GM12878 (cell line): ENCODE measurements at regions not wholly inside any gene's neighbourhood (a gene's known extent, or its start where the extent isn't known, plus 50 kb on each side); places are given as distances from the start of the nearest gene placed in this dataset.

Experiments
- ATAC-seq: fragments of 200-7000 bp; cut with Tn5 transposase; 3 replicates; pipeline ENCODE4 v1.9.1; 2020; ENCODE audit warnings: mild to moderate bottlenecking, moderate library complexity
- BruUV-seq: library from RNA; stranded (reverse); fragments of 400-500 nt; replicated peaks from 2 replicates; lab custom pipeline; 2021; lab: Mats Ljungman, UMichigan
- CTCF ChIA-PET: fragments of 300-600 bp; sonication (Branson Sonifier 250); formaldehyde crosslinking; extraction: SDS; loops from one replicate; lab custom pipeline; 2021; ENCODE audit warnings: inconsistent platforms; lab: Yijun Ruan, JAX
- POLR2A ChIA-PET: fragments of 350-600 bp; formaldehyde crosslinking; extraction: SDS; loops from one replicate; lab custom pipeline; 2021; ENCODE audit warnings: inconsistent platforms; lab: Charles Lee
- RAD21 ChIA-PET: fragments of 300-600 bp; sonication (Branson Sonifier 250); formaldehyde crosslinking; loops from one replicate; lab custom pipeline; 2023; ENCODE audit warnings: antibody characterized with exemption; ENCODE audit not compliant: unreplicated experiment; lab: Charles Lee
- SMC1A ChIA-PET: fragments of 300-600 bp; sonication (Branson Sonifier 250); formaldehyde crosslinking; loops from one replicate; lab custom pipeline; 2023; ENCODE audit not compliant: unreplicated experiment, uncharacterized antibody; lab: Charles Lee
- DNase-seq: peaks from one replicate; pipeline ENCODE4 v3.0.0-alpha.2; 2011; ENCODE audit warnings: low read depth, low spot score
- FAIRE-seq: peaks from 3 replicates; lab custom pipeline; 2011; peaks lifted over from hg19 to GRCh38; lab: Jason Lieb, UNC
- H2AFZ ChIP-seq: 2 replicates; pipeline ENCODE4 v1.6.0; 2011; ENCODE audit warnings: low read depth, low read length, control low read depth; ENCODE audit not compliant: control insufficient read depth
- H3K27ac ChIP-seq: 2 replicates; pipeline ENCODE4 v1.5.1; 2011; ENCODE audit warnings: control low read depth; ENCODE audit not compliant: control insufficient read depth, insufficient read depth
- H3K27me3 ChIP-seq, 2 experiments: replicated peaks in 1 of 2; 2 replicates each; pipeline versions ENCODE4 v1.6.0 to v1.6.1; 2011; ENCODE audit warnings: low read length in 1 of 2; ENCODE audit not compliant: control insufficient read depth in 2 of 2, insufficient read depth in 2 of 2
- H3K36me3 ChIP-seq, 2 experiments: 2 replicates each; pipeline ENCODE4 v1.5.1; 2011; ENCODE audit warnings: low read length in 1 of 2; ENCODE audit not compliant: control insufficient read depth in 2 of 2, insufficient read depth in 2 of 2
- H3K4me1 ChIP-seq: 2 replicates; pipeline ENCODE4 v1.6.1; 2011; ENCODE audit warnings: mild to moderate bottlenecking, low read length, moderate library complexity, mixed read lengths; ENCODE audit not compliant: control insufficient read depth, insufficient read depth
- H3K4me2 ChIP-seq: 2 replicates; pipeline ENCODE4 v1.6.0; 2011; ENCODE audit warnings: control low read depth; ENCODE audit not compliant: control insufficient read depth, insufficient read depth
- H3K4me3 ChIP-seq: fragments of 200-600 bp; sonication (generic); 2 replicates; pipeline ENCODE4 v1.5.1; 2016
- H3K79me2 ChIP-seq: 2 replicates; pipeline ENCODE4 v1.6.0; 2011; ENCODE audit warnings: low read length; ENCODE audit not compliant: control insufficient read depth, insufficient read depth
- H3K9ac ChIP-seq: 2 replicates; pipeline ENCODE4 v1.8.0; 2011; ENCODE audit warnings: low read length, control low read depth, mixed read lengths; ENCODE audit not compliant: control insufficient read depth, insufficient read depth
- H3K9me3 ChIP-seq: replicated peaks from 3 replicates; pipeline ENCODE4 v1.5.1; 2011; ENCODE audit warnings: mild to moderate bottlenecking, low read length; ENCODE audit not compliant: control insufficient read depth, insufficient read depth
- H4K20me1 ChIP-seq: 2 replicates; pipeline ENCODE4 v1.6.0; 2011; ENCODE audit not compliant: control insufficient read depth, insufficient read depth
- GATAD2B ChIP-seq: fragments of 450-650 bp; conservative IDR thresholded peaks from 2 replicates; pipeline ENCODE4 v1.6.1; 2017; ENCODE audit warnings: low read depth, mild to moderate bottlenecking, moderate library complexity
- IKZF2 ChIP-seq, 2 experiments: fragments of 450-650 bp; IDR thresholded peaks; 2 replicates each; pipeline ENCODE4 v1.6.1; 2017; ENCODE audit warnings: mild to moderate bottlenecking in 2 of 2, moderate library complexity in 2 of 2
- KDM1A ChIP-seq: fragments of 200-600 bp; sonication (generic); IDR thresholded peaks from 2 replicates; pipeline ENCODE4 v1.6.1; 2016; ENCODE audit warnings: borderline replicate concordance
- RUNX3 ChIP-seq: IDR thresholded peaks from 2 replicates; pipeline ENCODE4 v1.6.1; 2012; ENCODE audit warnings: low read length, inconsistent platforms
- SMARCA5 ChIP-seq: fragments of 450-650 bp; IDR thresholded peaks from 2 replicates; pipeline ENCODE4 v1.6.1; 2017; ENCODE audit warnings: mild to moderate bottlenecking
- WRNIP1 ChIP-seq: IDR thresholded peaks from 2 replicates; pipeline ENCODE4 v1.6.1; 2011; ENCODE audit warnings: low read depth, low read length, improper control_type of control experiment, borderline replicate concordance
- ZNF24 ChIP-seq: fragments of 450-650 bp; IDR thresholded peaks from 2 replicates; pipeline ENCODE4 v1.6.1; 2017; ENCODE audit warnings: antibody characterized with exemption, mild to moderate bottlenecking
- WGBS: methylation state at CpG from one replicate; pipeline ENCODE4 v1.1.6; 2016; ENCODE audit warnings: low lambda C conversion rate; ENCODE audit not compliant: insufficient replicate concordance, insufficient coverage; ENCODE audit errors: missing lambda C conversion rate; 5-methylcytosine and 5-hydroxymethylcytosine counted together
- in situ Hi-C: fragments of 300-500 bp; cut with MboI; formaldehyde crosslinking; loops from 9 replicates; pipeline ENCODE4 v1.14.3; 2018; ENCODE audit warnings: mixed read lengths
- intact Hi-C: fragments of 100-400 bp; cut with micrococcal nuclease; formaldehyde crosslinking; loops from one replicate; pipeline ENCODE4 v1.14.2; 2022; ENCODE audit not compliant: unreplicated experiment
- TF ChIP-seq, protein P1 (sequence below): fragments of 450-650 bp; IDR thresholded peaks from 2 replicates; pipeline ENCODE4 v1.6.1; 2016; ENCODE audit warnings: mild to moderate bottlenecking

DNA sequence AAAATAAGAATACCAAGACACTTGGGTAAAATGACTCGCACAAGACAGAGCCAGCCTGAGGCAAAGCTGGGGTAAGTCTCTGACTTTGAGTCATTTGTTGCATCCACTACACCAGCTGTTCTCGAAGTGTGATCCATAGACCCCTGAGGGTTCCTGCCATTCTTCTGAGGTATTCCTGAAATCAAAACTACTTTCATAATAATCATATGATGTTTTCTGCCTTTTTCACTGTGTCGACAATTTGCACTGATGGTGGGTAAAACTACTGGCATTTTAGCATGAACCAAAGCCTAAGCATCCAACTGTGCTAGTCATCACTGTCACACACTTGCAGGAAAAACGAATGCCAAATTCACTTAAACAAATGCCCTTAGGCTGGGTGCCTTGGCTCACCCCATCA is 135.5 kb upstream of the FUT8 start:
- ChIA-PET SMC1A (interaction anchor here (0.9 kb wide), 1 partner anchor 10 kb away, joined by 4 read pairs; no protein-coding TSS in a partner anchor), CTCF (interaction anchor here (0.6 kb wide), 1 partner anchor 41 kb away, joined by 3 read pairs; no protein-coding TSS in a partner anchor), POLR2A (interaction anchor here (0.6 kb wide), 1 partner anchor 113 kb away, joined by 3 read pairs; no protein-coding TSS in a partner anchor), RAD21 (interaction anchor here (0.6 kb wide), 1 partner anchor 139 kb away, joined by 4 read pairs; no protein-coding TSS in a partner anchor)
- no peak overlapping the region for H3K4me3 ChIP-seq
- in situ Hi-C loops, result no loop called here
- H3K79me2 ChIP-seq, result peaks cover 2% of the 10 kb centered on the region; the same call in 1 of the 2 replicates
- no TSS peak for BruUV-seq
- H4K20me1 ChIP-seq, result no peaks in the 10 kb centered on the region
- DNase-seq (no peak), ATAC-seq (no peak), FAIRE-seq (no peak)
- intact Hi-C loops, result no loop called here
- no peaks in the 10 kb centered on the region; the same call in 2 of the 3 replicates for H3K9me3 ChIP-seq
- no peak for TF ChIP-seq IKZF2 (IDR thresholded peaks at IDR 0.05)
- no peak for TF ChIP-seq ZNF24
- TF ChIP-seq GATAD2B, result no peak
- no peak for TF ChIP-seq RUNX3
- no peak for TF ChIP-seq WRNIP1
- TF ChIP-seq KDM1A, result no peak
- TF ChIP-seq, protein P1, sequence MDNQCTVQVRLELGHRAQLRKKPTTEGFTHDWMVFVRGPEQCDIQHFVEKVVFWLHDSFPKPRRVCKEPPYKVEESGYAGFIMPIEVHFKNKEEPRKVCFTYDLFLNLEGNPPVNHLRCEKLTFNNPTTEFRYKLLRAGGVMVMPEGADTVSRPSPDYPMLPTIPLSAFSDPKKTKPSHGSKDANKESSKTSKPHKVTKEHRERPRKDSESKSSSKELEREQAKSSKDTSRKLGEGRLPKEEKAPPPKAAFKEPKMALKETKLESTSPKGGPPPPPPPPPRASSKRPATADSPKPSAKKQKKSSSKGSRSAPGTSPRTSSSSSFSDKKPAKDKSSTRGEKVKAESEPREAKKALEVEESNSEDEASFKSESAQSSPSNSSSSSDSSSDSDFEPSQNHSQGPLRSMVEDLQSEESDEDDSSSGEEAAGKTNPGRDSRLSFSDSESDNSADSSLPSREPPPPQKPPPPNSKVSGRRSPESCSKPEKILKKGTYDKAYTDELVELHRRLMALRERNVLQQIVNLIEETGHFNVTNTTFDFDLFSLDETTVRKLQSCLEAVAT, result no peak
- TF ChIP-seq SMARCA5, result no peak
- H3K4me1 ChIP-seq, result peaks cover 3% of the 10 kb centered on the region
- H3K9ac ChIP-seq, result no peak overlapping the region
- no peak overlapping the region for H3K27ac ChIP-seq
- no peaks in the 10 kb centered on the region for H3K36me3 ChIP-seq
- H3K27me3 ChIP-seq, result no peaks in the 10 kb centered on the region
- 97% methylated on average over 4 of the region's 4 CpGs for WGBS
- no peak overlapping the region for H2AFZ ChIP-seq
- no peak overlapping the region for H3K4me2 ChIP-seq
